HG03045 (cell line): ENCODE measurements at regions not wholly inside any gene's neighbourhood (a gene's known extent, or its start where the extent isn't known, plus 50 kb on each side); places are given as distances from the start of the nearest gene placed in this dataset.

Experiments used
- ATAC-seq: cut with Tn5 transposase; IDR thresholded peaks from one replicate; pipeline ENCODE4 v1.9.1; 2021; ENCODE audit warnings: mild to moderate bottlenecking, moderate library complexity; ENCODE audit not compliant: unreplicated experiment

DNA sequence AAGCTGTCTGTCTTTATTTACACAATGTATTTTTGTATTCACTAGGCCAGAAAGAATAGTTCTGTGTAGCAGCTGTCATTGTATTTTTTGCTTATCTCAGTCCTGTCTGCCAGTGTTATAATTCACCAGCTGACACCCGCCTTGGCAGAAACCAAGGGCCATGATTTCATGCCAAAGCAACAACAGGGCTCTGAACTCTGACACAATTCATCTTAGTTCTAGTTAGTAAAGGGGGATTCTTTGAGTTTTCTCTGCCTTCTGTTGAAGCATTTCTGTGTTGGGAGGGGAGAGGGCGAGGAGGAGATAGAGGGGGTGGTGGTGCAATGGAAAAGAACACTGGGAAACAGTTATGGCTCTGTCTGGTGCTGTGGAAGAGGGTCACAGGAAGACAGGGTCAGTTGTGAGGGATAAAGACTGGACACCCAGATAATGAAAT lies 684.6 kb upstream of the MARCKS start:
- no peak for ATAC-seq

DNA sequence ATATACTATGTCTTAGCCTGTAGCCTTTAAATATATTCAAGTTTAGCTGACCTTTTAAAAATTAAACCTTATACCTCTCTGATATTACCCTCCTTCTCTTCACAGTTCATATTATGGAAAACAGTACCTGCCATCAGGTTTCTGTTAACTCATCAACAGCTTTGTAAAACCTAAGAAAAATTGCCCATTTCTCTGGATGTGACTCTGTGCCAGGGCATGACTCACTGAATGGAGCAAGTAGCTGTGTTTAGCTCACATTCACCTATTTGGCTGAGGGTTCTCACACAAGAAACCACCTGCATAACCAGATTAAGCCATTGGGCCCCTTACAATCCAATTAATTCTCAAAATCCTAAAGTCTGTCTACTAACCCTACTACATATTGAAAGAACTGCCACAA lies 678.8 kb upstream of the MARCKS start:
- ATAC-seq: no peak

DNA sequence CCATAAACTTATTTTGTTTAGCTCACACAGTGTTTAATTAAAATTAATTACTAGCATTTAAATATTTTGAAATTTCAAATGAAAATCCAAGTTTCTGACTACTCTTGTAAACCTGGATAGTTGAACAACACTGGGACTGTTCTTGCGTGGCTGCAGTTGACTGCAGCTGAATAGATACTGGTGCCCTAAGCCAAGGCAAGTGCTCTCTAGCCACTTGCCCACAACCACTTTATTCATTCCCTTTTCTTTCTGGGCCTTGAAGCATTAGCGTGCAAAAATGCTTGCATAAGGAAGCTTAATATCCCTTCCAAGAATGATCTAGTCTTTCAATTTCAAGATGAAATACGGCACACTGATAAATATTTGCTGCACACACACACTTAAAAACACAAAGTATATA lies 676.0 kb upstream of the MARCKS start:
- no peak for ATAC-seq

DNA sequence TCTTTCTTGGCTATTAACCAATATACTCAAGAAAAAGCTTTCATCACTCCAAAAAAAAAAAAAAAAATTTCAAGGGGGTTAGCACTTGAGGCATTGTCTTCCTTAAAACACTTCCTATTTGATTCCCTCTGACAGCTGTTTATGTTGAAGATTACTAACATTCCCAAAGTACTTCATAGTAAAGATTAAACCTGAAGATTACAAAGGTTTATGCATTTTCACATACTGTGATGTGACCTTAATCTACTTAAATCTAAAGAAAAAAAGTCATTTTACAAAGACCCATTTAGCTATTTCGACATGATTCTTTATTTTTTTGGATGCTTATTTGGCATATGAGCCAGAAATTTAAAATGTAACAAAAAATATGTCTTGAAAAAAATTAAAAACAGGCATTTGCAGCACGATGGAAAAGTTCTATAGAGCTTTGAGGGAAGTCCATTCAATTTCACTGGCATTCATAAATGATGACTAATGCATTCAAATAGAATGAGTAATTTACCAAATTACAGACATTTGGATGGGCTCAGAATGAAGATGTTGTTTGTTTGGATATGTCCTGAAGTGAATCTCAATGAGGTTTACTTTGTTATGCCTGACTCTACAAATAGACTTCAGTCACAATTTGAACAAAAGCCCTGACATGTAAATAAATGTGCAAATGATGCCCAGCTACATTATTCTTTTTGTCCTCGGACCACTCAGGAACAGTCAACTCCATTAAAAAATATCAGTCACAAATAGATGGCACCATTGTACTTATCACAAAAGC lies 674.6 kb upstream of the MARCKS start:
- ATAC-seq: no peak

DNA sequence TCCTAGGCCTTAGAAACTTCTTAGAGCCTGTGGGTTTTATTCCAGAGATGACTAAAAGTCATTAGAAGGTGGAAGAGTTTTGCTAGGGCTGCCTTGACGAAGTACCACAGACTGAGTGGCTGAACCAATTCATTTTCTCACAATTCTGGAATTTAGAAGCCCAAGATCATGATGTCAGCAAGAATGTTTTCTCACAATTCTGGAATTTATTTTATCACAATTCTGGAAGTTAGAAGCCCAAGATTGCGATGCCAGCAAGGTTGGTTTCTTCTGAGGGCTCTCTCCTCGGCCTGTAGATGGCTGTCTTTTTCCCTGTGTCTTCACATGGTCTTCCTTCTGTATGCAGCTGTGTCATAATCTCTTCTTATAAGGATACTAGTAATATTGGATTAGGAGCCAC lies 672.9 kb upstream of the MARCKS start:
- ATAC-seq: no peak

DNA sequence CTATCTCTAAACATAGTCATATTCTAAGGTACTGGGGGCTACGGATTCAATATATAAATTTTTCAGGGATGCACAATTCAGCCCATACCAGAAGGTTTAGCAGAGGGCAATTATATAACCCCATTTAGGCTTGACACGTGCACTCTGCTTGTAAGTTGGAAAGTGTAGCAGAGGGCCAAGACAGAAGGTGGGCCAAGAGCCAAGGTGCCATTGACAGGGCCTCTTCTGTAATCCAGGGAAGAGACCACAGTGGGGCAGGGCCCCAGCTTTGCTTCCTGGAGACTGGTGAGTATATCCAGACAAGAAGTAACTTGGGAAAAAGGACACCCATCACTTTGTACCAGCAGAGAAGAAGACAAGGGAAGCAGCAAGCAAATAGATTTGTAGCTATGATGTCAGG lies 672.4 kb upstream of the MARCKS start:
- no peak for ATAC-seq

DNA sequence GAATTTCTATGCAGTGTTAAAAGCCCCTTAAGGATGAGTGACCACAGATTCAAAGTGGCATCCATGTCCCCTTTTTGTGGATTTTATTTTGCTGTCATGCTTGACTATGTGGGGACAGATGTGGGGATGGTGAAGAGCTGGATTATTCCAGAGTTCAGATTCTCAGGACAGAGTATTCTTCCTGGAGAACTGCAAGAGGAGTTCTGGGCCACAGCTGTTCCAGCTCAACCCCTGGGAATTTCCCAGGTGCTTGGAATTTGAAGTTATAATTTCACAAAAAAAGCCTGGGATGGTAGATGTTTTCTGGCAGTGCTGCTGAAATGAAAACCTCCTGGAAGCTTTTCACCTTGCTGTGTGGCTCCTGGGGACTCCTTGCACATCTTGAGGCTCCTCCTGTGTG lies 671.8 kb upstream of the MARCKS start:
- ATAC-seq: no peak

DNA sequence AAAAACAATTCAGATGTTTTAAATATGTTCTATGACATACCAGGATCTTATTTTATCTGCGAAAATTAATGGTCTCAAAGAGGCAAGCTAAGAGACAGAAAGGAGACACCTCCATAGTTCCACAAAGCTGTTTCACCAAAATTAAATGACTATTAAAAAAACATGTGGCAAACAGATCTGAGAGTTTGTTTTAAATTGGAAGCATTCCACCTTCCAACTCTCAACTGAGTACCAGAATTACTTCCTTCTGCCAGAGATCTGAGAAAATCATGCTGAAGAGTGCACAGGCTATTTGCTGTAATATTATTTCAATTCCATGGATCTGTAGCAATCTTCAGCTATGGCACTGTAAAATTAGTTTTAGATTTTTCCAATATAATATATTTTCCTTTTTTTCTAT lies 669.5 kb upstream of the MARCKS start:
- ATAC-seq: no peak

DNA sequence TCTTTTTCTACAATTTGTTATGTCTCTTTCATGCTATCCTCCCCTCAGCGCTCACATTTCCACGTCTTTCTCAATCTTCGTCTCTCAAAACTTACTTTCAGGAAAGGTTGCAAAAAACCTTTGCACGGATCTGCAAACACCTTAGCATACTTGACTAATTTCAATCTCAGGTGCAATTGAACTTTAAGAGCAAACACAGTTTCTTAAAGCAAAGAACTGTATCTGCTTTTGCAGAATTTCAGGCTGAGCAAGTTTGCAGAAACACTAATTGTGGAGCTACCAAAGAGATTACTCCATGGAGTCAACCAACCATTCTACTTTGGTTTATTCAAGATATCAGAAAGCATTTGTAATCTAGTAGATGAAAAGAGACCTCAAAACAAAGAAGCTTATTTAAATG lies 668.2 kb upstream of the MARCKS start:
- no peak for ATAC-seq

DNA sequence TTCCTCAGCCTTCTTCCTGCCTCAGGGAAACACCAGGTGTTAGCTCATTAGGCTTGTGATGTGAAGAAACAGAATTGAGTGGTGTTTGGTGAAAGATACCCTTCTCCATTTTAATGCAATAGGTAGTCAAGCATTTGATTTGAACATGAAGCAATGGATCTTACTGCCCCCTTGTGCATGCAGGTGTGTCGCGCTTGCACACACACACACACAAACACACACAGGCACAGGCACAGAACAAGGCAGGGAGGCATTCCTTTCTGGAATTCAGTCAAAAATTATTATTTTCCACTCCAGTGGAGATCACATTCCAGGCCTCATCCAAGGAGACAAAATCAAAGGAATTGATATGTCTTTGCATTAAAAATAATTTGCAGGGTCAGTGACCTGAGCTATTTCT lies 667.0 kb upstream of the MARCKS start:
- no peak for ATAC-seq

DNA sequence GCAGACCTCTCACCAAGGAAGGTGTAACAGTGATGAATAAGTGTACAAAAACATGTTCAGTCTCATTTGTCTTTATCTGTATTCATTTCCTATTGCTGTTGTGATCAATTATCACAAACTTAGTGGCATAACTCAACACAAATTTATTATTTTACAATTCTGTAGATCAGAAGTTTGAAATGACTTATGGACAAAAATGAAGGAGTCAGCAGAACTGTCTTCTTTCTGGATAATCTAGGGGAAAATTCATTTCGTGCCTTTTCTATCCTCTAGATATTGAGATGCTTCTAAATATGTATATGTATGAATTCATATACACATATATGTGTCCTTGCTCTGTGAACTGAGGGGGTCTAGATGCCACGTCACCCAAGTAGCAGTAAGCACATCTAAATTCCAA lies 663.1 kb upstream of the MARCKS start:
- no peak for ATAC-seq

DNA sequence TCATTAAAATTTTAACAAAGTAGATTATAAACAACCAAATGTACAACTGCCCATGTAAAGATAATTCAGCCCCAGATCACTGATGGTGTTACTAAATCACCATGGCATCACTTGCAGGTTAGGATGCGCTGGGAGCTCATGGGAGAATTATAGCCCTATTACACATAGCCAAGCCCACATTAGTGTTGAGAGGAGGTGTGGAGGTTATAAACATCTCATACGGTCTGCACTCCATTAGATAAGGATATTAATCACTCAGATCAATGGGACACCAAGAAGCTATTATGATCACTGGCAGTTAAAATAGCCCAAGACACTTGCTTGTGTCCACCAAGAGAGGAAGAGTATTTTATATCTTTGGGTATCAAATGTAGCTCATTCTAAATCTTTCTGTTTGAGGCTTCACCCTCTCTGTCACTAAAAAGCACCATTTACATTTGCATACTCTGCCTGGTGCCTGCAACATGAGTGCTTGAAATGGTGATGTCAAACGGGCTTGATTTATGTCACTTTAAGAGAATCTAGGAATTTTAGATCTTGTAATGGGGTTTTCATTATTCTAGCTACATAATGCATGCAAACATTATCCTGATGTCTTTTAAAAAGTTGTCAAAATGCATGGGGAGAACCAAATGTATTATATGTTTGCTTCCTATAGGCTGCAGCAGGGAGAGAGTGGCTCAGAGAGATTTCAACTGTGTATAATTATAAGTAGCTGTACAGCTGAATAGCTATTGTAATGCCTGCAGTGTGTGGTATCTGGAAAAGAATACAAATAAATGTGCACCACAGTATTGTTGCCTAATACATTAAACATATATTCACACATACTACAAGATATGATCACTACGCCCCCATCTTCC lies 654.1 kb upstream of the MARCKS start:
- no peak for ATAC-seq

DNA sequence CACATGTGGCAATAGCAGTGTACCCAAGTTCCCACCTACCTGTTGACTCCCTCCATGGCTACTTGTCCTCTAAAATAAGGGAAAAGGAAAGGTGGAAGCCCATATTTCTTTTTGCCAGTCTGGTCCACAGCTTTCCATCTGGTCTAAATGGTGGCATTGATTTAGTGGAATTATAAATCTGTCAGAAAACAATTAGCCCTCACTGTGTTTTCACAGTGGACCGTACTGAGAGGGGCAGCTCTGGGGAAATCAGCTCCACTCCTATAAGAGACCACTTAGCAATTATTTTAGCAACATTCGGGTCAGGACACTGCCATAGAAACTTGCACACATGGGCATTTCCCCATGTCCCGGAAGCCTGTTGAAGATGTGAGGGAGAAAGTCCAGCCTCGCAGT lies 653.4 kb upstream of the MARCKS start:
- ATAC-seq: no peak

DNA sequence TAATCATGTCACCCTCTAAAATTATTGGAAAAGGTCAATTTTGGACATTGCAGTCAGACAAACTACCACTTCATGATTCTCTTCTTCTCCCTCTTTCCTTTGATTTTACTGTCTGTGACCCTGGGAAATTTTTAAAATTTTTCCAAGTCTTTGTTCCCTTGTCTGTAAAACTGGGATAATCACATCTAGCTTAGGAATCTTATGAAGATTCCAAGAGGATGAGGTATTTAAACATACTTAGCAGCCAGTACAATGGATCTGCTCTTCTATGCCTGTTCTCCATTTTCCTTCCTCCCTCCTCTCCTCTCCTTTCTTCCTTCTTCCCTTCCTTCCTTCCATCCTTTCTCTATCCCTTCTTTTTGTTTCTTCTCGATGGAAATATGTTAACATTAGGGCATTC lies 651.6 kb upstream of the MARCKS start:
- ATAC-seq: no peak

DNA sequence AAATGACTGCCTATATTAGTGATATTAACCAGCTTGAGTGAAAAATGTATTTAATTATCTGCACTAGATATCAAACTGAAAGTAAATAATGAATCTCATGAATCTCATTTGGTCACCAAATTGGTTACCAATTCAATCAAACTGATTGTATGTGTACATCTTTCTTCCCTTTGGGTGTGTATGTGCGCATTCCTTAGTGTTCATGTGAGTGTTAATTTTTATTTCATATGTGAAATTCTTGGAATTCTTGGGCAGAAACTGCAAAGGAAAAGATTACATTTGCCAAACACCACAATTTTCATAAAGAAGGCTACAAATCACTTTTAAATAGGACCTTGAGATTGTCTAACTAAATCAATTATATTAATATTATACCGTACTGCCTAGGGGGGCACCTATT lies 648.4 kb upstream of the MARCKS start:
- ATAC-seq: no peak

DNA sequence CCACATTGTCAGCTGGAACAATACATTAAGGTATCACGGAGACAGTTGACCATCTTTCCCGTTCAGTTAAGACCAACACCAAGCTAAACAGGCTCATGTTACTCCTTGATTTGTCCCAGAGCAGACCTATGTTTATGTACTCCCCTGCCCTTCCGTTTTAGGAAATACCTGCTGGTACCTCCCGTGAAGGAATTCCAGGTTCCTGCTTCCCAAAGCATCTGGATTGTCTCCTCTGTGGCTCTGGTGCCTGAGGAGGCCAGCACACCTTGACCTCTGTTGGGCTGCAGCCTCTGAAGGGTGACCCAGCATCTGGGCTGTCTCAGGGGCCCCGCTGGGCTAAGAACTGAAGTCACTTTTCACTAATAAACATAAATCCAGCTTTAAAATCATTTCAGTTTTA lies 647.8 kb upstream of the MARCKS start:
- no peak for ATAC-seq

DNA sequence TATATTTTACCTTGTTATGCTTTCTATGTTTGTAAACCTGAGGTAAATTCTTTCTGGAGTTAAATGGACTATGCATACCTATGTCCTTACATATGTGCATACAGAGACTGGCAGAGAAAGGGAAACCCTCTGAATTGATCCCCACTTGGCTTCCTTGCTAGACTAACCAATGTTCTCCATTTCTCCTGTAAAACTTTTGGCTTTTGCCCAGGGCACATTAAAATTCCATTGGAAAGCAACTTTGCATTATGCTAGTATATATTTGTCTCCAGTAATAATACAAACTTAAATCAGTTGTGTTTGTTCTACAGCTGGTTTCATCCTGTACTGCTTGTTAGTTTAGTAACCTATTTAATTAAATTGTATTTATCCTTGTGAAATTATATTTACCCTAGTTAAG lies 646.0 kb upstream of the MARCKS start:
- ATAC-seq: no peak

DNA sequence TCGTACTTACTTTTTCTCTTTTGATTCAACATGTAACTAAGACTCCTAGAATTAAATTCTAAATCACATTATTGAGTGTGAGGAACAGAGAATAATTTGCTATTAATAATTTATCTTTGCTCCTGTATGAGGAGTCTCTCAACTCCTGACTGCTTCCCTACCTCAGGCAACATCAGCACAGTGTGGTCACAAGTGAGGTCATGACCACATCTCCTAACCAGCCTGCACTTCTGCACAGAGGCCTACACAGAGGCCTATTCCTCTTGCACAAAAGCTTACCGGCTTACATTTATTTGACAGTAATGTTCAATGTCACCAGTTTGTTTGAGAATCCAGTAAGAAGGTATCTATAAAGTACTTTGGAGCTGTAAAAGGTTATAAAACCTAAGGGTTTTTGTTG lies 637.4 kb upstream of the MARCKS start:
- ATAC-seq: no peak

DNA sequence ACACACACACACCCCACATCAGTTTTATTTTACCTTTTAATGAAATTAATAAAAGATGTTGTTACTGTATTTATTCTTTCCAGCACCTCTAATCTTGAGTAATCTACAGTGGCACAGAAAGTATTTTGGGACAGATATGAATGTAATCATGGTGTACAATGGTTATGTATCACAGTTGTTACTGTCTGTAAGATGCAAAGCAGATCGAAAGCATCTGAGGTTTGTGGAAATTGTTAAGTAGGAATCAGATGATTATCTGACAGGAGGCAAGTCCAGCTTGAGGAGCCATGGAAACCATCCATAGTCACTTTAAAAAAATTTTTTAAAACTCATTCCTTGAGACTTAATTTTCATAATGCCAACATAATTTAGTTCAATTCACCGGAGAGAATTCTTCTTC lies 636.3 kb upstream of the MARCKS start:
- ATAC-seq: no peak

DNA sequence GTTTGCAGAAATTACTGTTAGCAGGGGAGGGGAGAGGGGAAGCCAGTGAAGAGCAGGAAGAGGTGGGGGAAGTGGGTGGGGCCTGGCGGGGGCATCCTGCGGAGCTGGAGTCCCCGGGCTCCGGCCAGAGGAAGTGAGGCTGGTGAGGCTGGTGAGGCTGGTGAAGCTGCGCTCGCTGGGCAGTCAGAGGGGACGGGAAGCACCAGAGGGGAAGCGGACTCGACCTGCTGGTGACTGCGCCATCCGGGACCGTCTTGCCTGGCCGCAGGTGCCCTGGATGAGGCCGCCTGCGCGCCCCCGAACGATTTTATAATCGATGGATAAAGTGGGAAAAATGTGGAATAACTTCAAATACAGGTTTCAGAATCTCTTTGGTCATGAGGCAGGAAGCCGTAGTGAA lies 635.3 kb upstream of the MARCKS start:
- ATAC-seq: no peak

DNA sequence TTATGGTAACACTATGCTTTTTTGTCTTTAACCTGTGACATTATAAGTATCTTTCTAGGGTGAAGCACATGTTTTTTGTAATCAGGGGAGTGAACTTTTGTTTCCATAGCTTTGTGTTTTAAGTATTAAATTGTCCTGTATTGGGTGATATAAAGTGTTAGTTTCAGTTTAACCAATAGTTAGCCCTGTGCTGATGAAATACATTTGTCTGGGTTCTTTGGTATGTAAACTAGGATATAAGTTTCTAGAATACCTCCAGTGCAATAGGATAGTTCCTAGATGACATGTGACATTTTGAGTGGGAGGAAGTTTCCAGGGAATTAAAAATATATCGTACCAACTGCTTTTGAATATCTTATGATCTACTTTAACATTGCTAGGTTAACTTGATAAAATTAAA lies 611.0 kb upstream of the MARCKS start:
- ATAC-seq: no peak

DNA sequence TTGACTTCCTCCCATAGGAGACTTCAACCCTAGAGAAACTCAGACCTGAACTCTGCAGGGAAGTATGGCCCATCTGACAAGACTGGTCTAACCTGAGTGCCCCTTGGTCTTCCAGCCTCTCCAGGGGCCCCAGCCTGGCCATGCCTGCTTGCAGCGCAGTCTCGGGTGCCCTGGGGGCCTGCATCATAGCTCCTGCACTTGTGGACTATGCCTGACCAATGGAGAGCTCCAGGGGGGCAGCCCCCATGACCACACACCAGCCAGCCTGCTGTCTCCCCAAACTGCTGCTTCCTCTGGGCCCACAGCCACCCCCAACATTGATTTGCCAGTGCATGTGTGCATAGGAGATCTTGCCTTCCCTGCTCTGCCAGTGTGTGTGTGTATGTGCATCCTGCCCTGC lies 608.6 kb upstream of the MARCKS start:
- no peak for ATAC-seq
